GM03348 (cell line): ENCODE measurements at regions not wholly inside any gene's neighbourhood (a gene's known extent, or its start where the extent isn't known, plus 50 kb on each side); places are given as distances from the start of the nearest gene placed in this dataset.
"Not testable (repeated sequence)": the region's sequence is repeated elsewhere in the genome, so short reads cannot be mapped to it uniquely, and the experiment has no call there.

Source experiments
- DNase-seq: peaks from one replicate; pipeline ENCODE4 v3.0.0; 2012; ENCODE audit warnings: low spot score

GRCh38 chr10:108597657-108598319 is 1325.5 kb downstream of the XPNPEP1 start:
- DNase-seq, result no peak

GRCh38 chr10:108597031-108597430 is 1326.3 kb downstream of the XPNPEP1 start:
- DNase-seq, result peak; percentile 56

- DNase-seq, result no peak
Measured at GRCh38 chr10:108592956-108593355, 1330.4 kb downstream of the XPNPEP1 start.

- no peak for DNase-seq
Measured at GRCh38 chr10:108591417-108591816, 1331.9 kb downstream of the XPNPEP1 start.

- no peak for DNase-seq
Measured at GRCh38 chr10:108586424-108586823, 1336.9 kb downstream of the XPNPEP1 start.

- DNase-seq, result no peak
Measured at GRCh38 chr10:108583877-108584276, 1339.4 kb downstream of the XPNPEP1 start.

- DNase-seq, result no peak
Measured at GRCh38 chr10:108582888-108583287, 1340.4 kb downstream of the XPNPEP1 start.

- peak; percentile 39 for DNase-seq
Measured at GRCh38 chr10:108582387-108582786, 1340.9 kb downstream of the XPNPEP1 start.

GRCh38 chr10:108578258-108578657 is 1345.1 kb downstream of the XPNPEP1 start:
- DNase-seq, result no peak

- DNase-seq, result no peak
Measured at GRCh38 chr10:108574233-108574632, 1349.1 kb downstream of the XPNPEP1 start.

GRCh38 chr10:108568824-108569223 is 1354.5 kb downstream of the XPNPEP1 start:
- no peak for DNase-seq

GRCh38 chr10:108567899-108568752 is 1355.2 kb downstream of the XPNPEP1 start:
- no peak for DNase-seq

GRCh38 chr10:108566316-108567107 is 1356.8 kb downstream of the XPNPEP1 start:
- DNase-seq, result no peak

- DNase-seq, result no peak
Measured at GRCh38 chr10:108562105-108562504, 1361.2 kb downstream of the XPNPEP1 start.

GRCh38 chr10:108561649-108562048 is 1361.7 kb downstream of the XPNPEP1 start:
- peak; percentile 8 for DNase-seq

- no peak for DNase-seq
Measured at GRCh38 chr10:108560488-108560887, 1362.8 kb downstream of the XPNPEP1 start.

- no peak for DNase-seq
Measured at GRCh38 chr10:108556186-108556585, 1367.1 kb downstream of the XPNPEP1 start.

GRCh38 chr10:108545921-108546320 is 1377.4 kb downstream of the XPNPEP1 start:
- no peak for DNase-seq

GRCh38 chr10:108544500-108545120 is 1378.7 kb downstream of the XPNPEP1 start:
- DNase-seq, result peak; percentile 51

GRCh38 chr10:108533551-108533950 is 1369.0 kb upstream of the SORCS1 start:
- DNase-seq, result not testable (repeated sequence)

GRCh38 chr10:108523016-108523800 is 1358.7 kb upstream of the SORCS1 start:
- DNase-seq, result no peak
